ENCODE measurements at regions not wholly inside any gene's neighbourhood (a gene's known extent, or its start where the extent isn't known, plus 50 kb on each side); places are given as distances from the start of the nearest gene placed in this dataset.
A peak's percentile ranks its signal among the peaks of the same experiment; 100 is the strongest.
"Not testable (repeated sequence)": the region's sequence is repeated elsewhere in the genome, so short reads cannot be mapped to it uniquely, and the experiment has no call there.

GRCh38 chr22:11825009-11825408 is 3703.0 kb upstream of the OR11H1 start:
- H3K36me3 ChIP-seq (ENCODE audit: control insufficient read depth, insufficient read depth, low read length); H3K9me3 ChIP-seq (replicated peaks; ENCODE audit: control insufficient read depth, insufficient read depth, low read depth, low read length); intact Hi-C loops (cut with micrococcal nuclease); CTCF ChIA-PET (ENCODE audit: low intra/inter-chr PET ratio); POLR2A ChIA-PET; H3K4me1 ChIP-seq (replicated peaks in 1 of 2; ENCODE audit: control insufficient read depth in 2 of 2, insufficient read depth in 2 of 2, low read length in 2 of 2); H2AFZ ChIP-seq (ENCODE audit: low read depth, low read length); H3K4me2 ChIP-seq (ENCODE audit: insufficient read depth, low read length); BruUV-seq (replicated peaks); FAIRE-seq; H4K20me1 ChIP-seq (replicated peaks; ENCODE audit: control insufficient read depth, insufficient read depth, low read length); H3K79me2 ChIP-seq (ENCODE audit: control insufficient read depth, insufficient read depth, low read length); H3K9ac ChIP-seq (ENCODE audit: insufficient read depth in 1 of 2, low read depth in 2 of 2, low read length in 2 of 2); H3K27me3 ChIP-seq (ENCODE audit: control insufficient read depth in 2 of 2, insufficient read depth in 2 of 2, low read length in 2 of 2); H3K9me1 ChIP-seq (ENCODE audit: control insufficient read depth, insufficient read depth, low read length); H3K27ac ChIP-seq (ENCODE audit: extremely low read depth, low read depth, low read length); in situ Hi-C loops (cut with MboI): not testable (repeated sequence)
- ATAC-seq (peak; percentile 63; the same call in 1 of the 3 replicates), DNase-seq (ENCODE audit: extremely low read depth in 1 of 4, low spot score in 3 of 4) (peak in 1 of 4 experiments; percentile 74)
- WGBS (ENCODE audit: insufficient coverage, low coverage, missing lambda C conversion rate) = 43% methylated on average over 15 of the region's 30 CpGs
- H3K4me3 ChIP-seq = 0 out of 2 replicates have a peak overlapping the region, but pooled peaks have one; percentile 8
- TF ChIP-seq POLR2B (IDR thresholded peaks at IDR 0.05; ENCODE audit: low read depth, partially characterized antibody) = peak; percentile 97
- TF ChIP-seq, protein P1, sequence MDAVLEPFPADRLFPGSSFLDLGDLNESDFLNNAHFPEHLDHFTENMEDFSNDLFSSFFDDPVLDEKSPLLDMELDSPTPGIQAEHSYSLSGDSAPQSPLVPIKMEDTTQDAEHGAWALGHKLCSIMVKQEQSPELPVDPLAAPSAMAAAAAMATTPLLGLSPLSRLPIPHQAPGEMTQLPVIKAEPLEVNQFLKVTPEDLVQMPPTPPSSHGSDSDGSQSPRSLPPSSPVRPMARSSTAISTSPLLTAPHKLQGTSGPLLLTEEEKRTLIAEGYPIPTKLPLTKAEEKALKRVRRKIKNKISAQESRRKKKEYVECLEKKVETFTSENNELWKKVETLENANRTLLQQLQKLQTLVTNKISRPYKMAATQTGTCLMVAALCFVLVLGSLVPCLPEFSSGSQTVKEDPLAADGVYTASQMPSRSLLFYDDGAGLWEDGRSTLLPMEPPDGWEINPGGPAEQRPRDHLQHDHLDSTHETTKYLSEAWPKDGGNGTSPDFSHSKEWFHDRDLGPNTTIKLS (IDR thresholded peaks at IDR 0.05; ENCODE audit: borderline replicate concordance, low read depth) = peak; percentile 58; the same call in 1 of the 2 replicates
- peak; percentile 59; the same call in 1 of the 2 replicates for TF ChIP-seq ATF7 (IDR thresholded peaks at IDR 0.05)
- TF ChIP-seq, protein P2, sequence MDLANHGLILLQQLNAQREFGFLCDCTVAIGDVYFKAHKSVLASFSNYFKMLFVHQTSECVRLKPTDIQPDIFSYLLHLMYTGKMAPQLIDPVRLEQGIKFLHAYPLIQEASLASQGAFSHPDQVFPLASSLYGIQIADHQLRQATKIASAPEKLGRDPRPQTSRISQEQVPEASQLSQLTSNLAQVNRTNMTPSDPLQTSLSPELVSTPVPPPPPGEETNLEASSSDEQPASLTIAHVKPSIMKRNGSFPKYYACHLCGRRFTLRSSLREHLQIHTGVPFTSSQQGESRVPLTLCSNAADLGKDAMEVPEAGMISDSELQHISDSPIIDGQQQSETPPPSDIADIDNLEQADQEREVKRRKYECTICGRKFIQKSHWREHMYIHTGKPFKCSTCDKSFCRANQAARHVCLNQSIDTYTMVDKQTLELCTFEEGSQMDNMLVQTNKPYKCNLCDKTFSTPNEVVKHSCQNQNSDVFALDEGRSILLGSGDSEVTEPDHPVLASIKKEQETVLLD (IDR thresholded peaks at IDR 0.05) = peak; percentile 97
- TF ChIP-seq MEIS2 (IDR thresholded peaks at IDR 0.05; ENCODE audit: partially characterized antibody) = peak; percentile 98
- peak; percentile 97 to 98 for TF ChIP-seq NRF1 (conservative IDR thresholded peaks at IDR 0.05 in 1 of 2, IDR thresholded peaks at IDR 0.05 in 1 of 2)

All from K562 (cell line).